GM21367 (cell line): ENCODE measurements at regions not wholly inside any gene's neighbourhood (a gene's known extent, or its start where the extent isn't known, plus 50 kb on each side); places are given as distances from the start of the nearest gene placed in this dataset.

Experiments
- ATAC-seq: cut with Tn5 transposase; IDR thresholded peaks from one replicate; pipeline ENCODE4 v1.9.1; 2021; ENCODE audit not compliant: unreplicated experiment

GRCh38 chr14:71321574-71322315, 414.5 kb downstream of the PCNX1 start:
- no peak for ATAC-seq

DNA sequence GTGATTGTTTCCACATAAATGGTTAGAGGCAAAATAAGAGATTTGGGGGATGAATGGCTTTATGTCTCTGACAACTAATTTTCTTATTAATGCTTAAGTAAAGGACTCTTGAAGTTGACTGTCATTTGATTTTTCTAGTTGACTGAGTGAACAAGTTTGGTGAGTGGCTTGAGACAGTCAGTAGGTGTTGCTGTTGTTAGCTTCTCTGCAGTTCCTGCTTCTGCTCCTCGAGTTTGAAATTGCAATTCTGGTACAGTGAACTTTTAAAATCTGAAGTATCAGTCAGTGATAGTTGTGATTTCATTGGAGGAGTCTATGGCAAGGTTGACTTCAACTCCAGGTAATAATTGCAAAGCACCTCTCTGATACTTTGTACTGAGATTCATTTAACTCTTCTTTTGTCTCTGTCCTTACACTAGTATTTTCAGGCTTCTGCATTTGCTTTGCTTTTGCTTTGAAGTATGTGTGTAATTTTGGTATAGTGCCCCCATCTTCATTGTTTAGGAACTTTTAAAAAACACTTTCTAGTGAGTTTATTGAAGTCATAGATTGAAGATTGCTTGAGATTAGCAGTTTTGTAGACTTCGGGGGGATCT, 415.5 kb downstream of the PCNX1 start:
- ATAC-seq = no peak

DNA sequence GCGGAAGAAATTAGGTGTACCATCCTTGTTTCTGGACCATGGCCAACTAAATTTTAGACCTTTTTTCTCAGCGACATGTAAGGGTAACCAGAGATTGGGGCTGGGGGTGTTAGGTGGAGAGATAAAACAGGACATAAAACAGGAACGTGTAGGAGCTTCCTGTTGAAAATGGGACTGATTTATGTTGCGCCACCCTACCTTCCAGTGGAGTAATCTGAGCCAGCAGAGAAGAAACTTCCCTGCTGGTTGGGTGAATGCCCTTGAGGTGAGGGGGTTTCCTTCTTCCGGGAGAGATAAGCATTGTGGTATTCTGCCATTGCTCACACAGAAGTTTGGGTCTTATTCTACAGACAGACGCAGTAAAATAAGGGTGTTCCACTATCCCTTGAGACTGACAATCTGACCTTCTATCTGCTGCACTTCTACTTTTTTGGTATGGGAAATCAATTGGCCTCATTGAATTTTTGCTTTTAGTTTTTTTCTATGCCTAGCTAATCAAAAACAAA, 417.6 kb downstream of the PCNX1 start:
- ATAC-seq = no peak

- ATAC-seq = no peak
Observed at GRCh38 chr14:71327691-71328090, 420.4 kb downstream of the PCNX1 start.

DNA sequence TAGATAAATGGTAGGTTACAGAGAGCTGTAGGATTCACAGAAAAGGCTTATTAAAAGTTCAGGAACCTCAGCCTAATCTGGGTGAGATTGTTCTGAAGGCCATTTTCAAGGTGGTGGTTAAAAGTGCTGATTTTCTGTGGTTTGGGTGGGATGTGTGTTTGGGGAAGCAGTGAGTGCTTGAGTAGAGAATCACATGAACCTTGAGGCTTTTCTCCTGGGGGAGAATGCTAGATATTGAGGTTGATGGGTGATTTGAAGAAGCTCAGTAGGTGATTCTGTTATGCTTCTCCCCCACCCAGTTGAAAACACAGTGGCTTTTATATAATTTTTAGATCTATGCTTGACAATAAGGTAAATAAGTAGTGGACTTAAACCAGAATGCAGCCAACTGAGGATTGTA, 420.9 kb downstream of the PCNX1 start:
- ATAC-seq = peak; percentile 48

- no peak for ATAC-seq
Observed at GRCh38 chr14:71328954-71329353, 421.7 kb downstream of the PCNX1 start.

DNA sequence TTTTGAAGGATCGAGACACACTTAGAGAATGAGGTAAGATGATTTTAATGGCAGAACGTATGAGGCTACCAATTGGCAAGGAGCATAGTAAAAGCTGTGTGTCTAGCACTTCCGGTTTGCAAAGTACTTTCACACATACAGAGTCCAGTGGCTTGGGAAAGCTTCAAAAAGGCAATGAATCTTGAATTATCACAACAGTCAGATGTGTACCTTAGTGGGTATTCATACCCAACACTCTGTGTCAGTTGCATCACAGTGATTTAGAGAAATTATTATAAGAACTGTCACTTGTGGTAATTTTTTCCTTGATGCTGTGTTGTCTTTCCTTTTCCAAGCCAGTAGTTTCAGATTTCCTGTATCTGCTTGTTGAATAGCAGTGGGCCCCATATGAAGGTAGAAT, 424.1 kb downstream of the PCNX1 start:
- ATAC-seq = no peak

DNA sequence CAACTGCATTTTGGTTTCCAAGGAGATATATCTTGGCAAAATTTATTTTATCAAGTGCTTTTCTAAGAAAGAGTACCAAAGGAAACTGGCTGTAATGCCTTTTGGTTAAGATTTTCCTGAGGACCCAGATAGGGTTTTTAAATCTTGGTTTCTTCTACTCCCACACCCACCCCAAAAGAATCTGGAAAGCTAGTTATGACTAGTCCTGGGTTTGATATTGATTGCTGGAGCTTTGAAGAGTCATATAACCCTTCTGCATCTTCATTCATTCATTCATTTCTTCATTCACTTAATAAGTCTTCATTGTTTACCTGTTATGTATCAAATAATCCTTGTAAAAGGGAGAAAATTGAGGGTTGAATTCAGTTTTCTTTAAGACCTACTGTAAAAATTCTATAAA, 425.2 kb downstream of the PCNX1 start:
- ATAC-seq = no peak

- no peak for ATAC-seq
Observed at GRCh38 chr14:71333705-71334104, 426.4 kb downstream of the PCNX1 start.

- no peak for ATAC-seq
Observed at GRCh38 chr14:71336489-71337192, 429.4 kb downstream of the PCNX1 start.

GRCh38 chr14:71338153-71338552, 430.9 kb downstream of the PCNX1 start:
- ATAC-seq = no peak

DNA sequence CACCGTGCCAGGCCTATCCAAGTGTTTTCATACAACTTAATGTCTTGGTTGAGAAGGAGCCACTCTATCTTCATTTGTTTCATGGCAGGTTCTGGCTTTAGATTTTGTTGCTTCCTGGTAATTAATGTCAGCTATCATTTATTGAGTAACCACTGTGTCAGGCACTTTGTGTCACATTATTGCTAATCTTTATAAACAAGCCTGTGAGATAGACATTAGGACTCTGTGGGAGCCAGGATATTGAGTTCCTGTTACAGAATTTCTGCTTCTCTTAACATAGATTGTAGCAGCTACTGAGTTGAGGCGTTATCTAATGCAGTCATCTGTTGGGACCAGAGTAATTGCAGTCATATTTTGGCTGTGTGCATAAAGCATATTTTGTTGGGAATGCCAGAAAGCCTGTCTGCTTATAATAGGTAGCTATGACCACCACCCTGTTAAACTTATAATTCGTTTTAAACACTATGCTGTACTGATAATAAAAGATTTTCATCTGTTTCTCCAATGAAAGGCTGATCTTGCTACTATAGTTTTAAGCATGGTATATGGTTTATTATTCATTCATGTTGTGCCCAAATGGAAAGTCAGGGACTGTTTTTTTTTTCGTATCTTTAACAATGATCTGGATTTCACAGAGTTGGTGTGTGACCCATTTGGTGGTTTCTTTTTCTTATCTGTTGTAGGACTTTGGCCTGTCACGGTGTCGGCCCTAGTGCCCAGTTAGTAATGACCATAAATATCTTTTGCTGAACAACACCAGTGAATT, 432.6 kb downstream of the PCNX1 start:
- ATAC-seq = no peak

GRCh38 chr14:71341156-71341555, 433.9 kb downstream of the PCNX1 start:
- no peak for ATAC-seq

- ATAC-seq = no peak
Observed at GRCh38 chr14:71343724-71344123, 436.5 kb downstream of the PCNX1 start.

DNA sequence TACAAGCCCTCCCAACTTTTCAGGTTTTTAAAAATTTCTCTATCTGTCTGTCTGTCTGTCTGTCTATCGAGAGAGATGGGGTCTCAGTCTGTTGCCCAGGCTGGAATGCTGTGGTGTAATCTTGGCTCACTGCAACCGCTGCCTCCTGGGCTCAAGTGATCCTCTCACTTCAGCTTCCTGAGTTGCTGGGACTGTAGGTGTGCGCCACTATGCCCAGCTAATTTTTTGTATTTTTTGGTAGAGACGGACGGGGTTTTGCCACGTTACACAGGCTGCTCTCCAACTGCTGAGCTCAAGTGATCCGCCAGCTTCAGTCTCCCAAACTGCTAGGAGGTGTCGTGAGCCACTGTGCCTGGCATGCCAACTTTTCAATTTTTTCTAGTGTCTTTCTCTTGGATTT, 437.2 kb downstream of the PCNX1 start:
- ATAC-seq = no peak

- no peak for ATAC-seq
Observed at GRCh38 chr14:71346685-71347084, 439.4 kb downstream of the PCNX1 start.

- no peak for ATAC-seq
Observed at GRCh38 chr14:71348394-71348793, 441.1 kb downstream of the PCNX1 start.

GRCh38 chr14:71348817-71349216, 441.6 kb downstream of the PCNX1 start:
- ATAC-seq = no peak

- ATAC-seq = no peak
Observed at GRCh38 chr14:71354142-71354541, 446.9 kb downstream of the PCNX1 start.

DNA sequence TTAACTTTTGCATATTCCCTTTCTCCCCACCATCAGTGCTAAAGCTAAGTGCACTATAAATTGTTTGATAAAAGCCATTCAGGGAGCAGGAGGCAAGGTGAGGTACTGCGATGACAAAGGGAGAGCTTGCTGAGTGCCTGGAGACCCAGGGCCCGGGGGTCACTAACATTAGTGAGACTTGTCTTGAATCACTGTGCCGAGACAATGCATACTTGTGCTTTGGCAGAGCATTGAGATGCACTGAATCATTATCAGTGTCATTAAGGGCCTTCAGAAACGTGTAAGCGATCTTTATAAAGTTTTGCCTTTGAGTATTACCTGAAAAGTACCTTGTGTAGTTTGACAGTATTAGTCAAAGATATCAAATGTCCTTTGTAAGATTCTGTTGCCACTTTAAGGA, 447.5 kb downstream of the PCNX1 start:
- ATAC-seq = no peak
